KBM-7 (cell line): ENCODE measurements at regions not wholly inside any gene's neighbourhood (a gene's known extent, or its start where the extent isn't known, plus 50 kb on each side); places are given as distances from the start of the nearest gene placed in this dataset.
"Not testable (repeated sequence)": the region's sequence is repeated elsewhere in the genome, so short reads cannot be mapped to it uniquely, and the experiment has no call there.

ENCODE experiments used
- DNase-seq: peaks from one replicate; pipeline ENCODE4 v3.0.0-alpha.2; 2015
- in situ Hi-C: fragments of 300-500 bp; cut with MboI; formaldehyde crosslinking; loops from 2 replicates; pipeline ENCODE4 v1.14.3; 2020; ENCODE audit warnings: low sequenced_read_pairs, low pct_unique_long_range_greater_than_20kb, mixed read lengths

- peak; percentile 62 for DNase-seq
- in situ Hi-C loops = no loop called here
These were observed 1643.5 kb downstream of the TP53TG3F start for GRCh38 chr16:35102780-35103403.

- DNase-seq, in situ Hi-C loops: not testable (repeated sequence)
These were observed 1652.4 kb downstream of the TP53TG3F start for GRCh38 chr16:35111772-35112171.

- no peak for DNase-seq
- in situ Hi-C loops = no loop called here
These were observed 1672.0 kb downstream of the TP53TG3F start for GRCh38 chr16:35131429-35131828.

- in situ Hi-C loops = no loop called here
- no peak for DNase-seq
These were observed 1675.1 kb downstream of the TP53TG3F start for GRCh38 chr16:35134471-35134870.

GRCh38 chr16:35140293-35140986, 1681.0 kb downstream of the TP53TG3F start:
- in situ Hi-C loops = no loop called here
- no peak for DNase-seq

GRCh38 chr16:35141303-35141702, 1681.9 kb downstream of the TP53TG3F start:
- in situ Hi-C loops = no loop called here
- no peak for DNase-seq

GRCh38 chr16:35142147-35142808, 1682.9 kb downstream of the TP53TG3F start:
- in situ Hi-C loops = no loop called here
- DNase-seq = no peak

GRCh38 chr16:35142809-35143192, 1683.4 kb downstream of the TP53TG3F start:
- no peak for DNase-seq
- in situ Hi-C loops = no loop called here

GRCh38 chr16:35144212-35144932, 1685.0 kb downstream of the TP53TG3F start:
- in situ Hi-C loops = no loop called here
- DNase-seq = no peak

- in situ Hi-C loops = no loop called here
These were observed 1686.8 kb downstream of the TP53TG3F start for GRCh38 chr16:35146031-35146710.

GRCh38 chr16:35146723-35147458, 1687.5 kb downstream of the TP53TG3F start:
- no peak for DNase-seq
- in situ Hi-C loops = no loop called here

More at GRCh38 chr16:35146031-35146710, 1686.8 kb downstream of the TP53TG3F start:
- DNase-seq = no peak

GRCh38 chr16:35147556-35148504, 1688.4 kb downstream of the TP53TG3F start:
- in situ Hi-C loops = no loop called here
- DNase-seq = no peak

- DNase-seq = no peak
- in situ Hi-C loops = no loop called here
These were observed 1689.3 kb downstream of the TP53TG3F start for GRCh38 chr16:35148748-35149147.

- in situ Hi-C loops = no loop called here
These were observed 1690.1 kb downstream of the TP53TG3F start for GRCh38 chr16:35149550-35149949.

GRCh38 chr16:35150805-35151312, 1691.4 kb downstream of the TP53TG3F start:
- no peak for DNase-seq
- in situ Hi-C loops = no loop called here

More at GRCh38 chr16:35149550-35149949, 1690.1 kb downstream of the TP53TG3F start:
- no peak for DNase-seq

GRCh38 chr16:35152067-35152627, 1692.7 kb downstream of the TP53TG3F start:
- no peak for DNase-seq
- in situ Hi-C loops = no loop called here

- no peak for DNase-seq
- in situ Hi-C loops = no loop called here
These were observed 1695.2 kb downstream of the TP53TG3F start for GRCh38 chr16:35154627-35155026.
